ENCODE measurements at regions not wholly inside any gene's neighbourhood (a gene's known extent, or its start where the extent isn't known, plus 50 kb on each side); places are given as distances from the start of the nearest gene placed in this dataset.
"Not testable (repeated sequence)": the region's sequence is repeated elsewhere in the genome, so short reads cannot be mapped to it uniquely, and the experiment has no call there.

DNA sequence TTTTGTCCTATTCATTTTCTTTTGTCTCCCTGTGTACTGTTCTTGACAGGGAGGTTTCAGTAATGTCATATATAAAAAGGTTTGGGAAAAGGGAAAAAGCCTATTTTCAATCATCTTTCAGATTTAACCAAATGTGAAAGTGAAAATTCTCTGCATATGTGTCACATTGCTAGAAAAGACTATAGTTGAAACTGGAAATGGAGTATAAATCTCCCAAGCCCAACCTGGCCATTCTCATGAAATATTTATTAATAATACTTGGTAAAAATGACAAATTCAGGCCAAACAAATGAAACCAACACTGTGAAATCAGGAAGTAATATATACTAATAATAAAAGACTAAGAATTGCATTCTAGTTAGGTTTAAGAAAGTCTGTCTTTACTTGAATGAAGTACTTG is 1129.2 kb downstream of the SLC16A7 start:
- Histone ChIP-seq H3K27me3 (ENCODE audit: control insufficient read depth, insufficient read depth, low read length) (no peaks in the 10 kb centered on the region), H3K9me3 (ENCODE audit: control insufficient read depth, insufficient read depth, low read length) (no peaks in the 10 kb centered on the region), H3K27ac (ENCODE audit: low read depth, low read length) (no peak overlapping the region), H3K4me3 (ENCODE audit: low read depth, low read length) (no peak overlapping the region)
- DNase-seq (ENCODE audit: low read depth, low spot score), result no peak
- TF ChIP-seq, protein P1, sequence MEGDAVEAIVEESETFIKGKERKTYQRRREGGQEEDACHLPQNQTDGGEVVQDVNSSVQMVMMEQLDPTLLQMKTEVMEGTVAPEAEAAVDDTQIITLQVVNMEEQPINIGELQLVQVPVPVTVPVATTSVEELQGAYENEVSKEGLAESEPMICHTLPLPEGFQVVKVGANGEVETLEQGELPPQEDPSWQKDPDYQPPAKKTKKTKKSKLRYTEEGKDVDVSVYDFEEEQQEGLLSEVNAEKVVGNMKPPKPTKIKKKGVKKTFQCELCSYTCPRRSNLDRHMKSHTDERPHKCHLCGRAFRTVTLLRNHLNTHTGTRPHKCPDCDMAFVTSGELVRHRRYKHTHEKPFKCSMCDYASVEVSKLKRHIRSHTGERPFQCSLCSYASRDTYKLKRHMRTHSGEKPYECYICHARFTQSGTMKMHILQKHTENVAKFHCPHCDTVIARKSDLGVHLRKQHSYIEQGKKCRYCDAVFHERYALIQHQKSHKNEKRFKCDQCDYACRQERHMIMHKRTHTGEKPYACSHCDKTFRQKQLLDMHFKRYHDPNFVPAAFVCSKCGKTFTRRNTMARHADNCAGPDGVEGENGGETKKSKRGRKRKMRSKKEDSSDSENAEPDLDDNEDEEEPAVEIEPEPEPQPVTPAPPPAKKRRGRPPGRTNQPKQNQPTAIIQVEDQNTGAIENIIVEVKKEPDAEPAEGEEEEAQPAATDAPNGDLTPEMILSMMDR (IDR thresholded peaks at IDR 0.05; ENCODE audit: low read depth, low read length), result no peak
- ChIA-PET CTCF (no interaction called here), POLR2A (no interaction called here)

DNA sequence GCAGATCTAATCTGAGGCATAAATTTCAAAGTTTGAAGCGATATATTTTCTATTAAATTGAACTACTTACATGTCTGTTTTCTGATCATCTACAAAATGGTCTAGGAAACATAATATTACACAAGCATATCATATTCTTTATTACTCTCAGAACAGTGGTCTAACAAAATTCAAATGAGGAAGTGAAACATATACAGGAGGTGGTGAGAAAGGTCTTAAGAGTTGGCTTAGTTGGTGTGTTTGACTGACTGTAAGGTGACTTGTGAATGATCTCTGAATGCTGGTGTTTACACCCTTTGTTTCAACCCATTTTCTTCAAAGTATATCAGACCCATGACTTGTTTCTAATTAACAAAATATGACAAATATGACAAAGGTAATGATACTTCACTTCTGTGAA is 1156.8 kb downstream of the SLC16A7 start:
- DNase-seq (ENCODE audit: low read depth, low spot score), result no peak
- H3K9me3 ChIP-seq (ENCODE audit: control insufficient read depth, insufficient read depth, low read length), result no peaks in the 10 kb centered on the region
- H3K4me3 ChIP-seq (ENCODE audit: low read depth, low read length), result no peak overlapping the region
- no peak overlapping the region for H3K27ac ChIP-seq (ENCODE audit: low read depth, low read length)
- H3K27me3 ChIP-seq (ENCODE audit: control insufficient read depth, insufficient read depth, low read length), result no peaks in the 10 kb centered on the region
- CTCF ChIA-PET, result no interaction called here
- TF ChIP-seq, protein P1 (IDR thresholded peaks at IDR 0.05; ENCODE audit: low read depth, low read length), result no peak
- POLR2A ChIA-PET, result no interaction called here

DNA sequence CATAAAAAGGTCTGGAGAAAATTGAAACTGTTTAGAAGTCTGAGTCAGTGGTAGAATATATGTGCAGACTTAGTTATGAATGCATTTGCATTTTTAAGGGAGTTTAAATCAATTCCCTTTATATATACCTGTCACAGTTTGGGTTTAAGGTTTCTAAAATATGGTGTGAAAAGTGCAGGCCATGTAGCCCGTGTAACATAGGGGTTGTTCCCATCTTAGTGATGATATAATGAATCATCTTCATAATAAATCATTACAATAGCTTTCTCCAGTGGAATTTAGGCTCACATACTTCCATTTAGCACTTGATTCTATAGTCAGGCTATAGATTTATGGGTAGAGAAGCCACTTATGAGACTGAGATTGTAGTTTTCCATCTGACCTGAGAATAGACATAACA is 1162.4 kb downstream of the SLC16A7 start:
- TF ChIP-seq, protein P1 (IDR thresholded peaks at IDR 0.05; ENCODE audit: low read depth, low read length), result no peak
- Histone ChIP-seq H3K27me3 (ENCODE audit: control insufficient read depth, insufficient read depth, low read length) (no peaks in the 10 kb centered on the region), H3K9me3 (ENCODE audit: control insufficient read depth, insufficient read depth, low read length) (no peaks in the 10 kb centered on the region), H3K27ac (ENCODE audit: low read depth, low read length) (no peak overlapping the region), H3K4me3 (ENCODE audit: low read depth, low read length) (no peak overlapping the region)
- ChIA-PET POLR2A (no interaction called here), CTCF (no interaction called here)
- no peak for DNase-seq (ENCODE audit: low read depth, low spot score)

DNA sequence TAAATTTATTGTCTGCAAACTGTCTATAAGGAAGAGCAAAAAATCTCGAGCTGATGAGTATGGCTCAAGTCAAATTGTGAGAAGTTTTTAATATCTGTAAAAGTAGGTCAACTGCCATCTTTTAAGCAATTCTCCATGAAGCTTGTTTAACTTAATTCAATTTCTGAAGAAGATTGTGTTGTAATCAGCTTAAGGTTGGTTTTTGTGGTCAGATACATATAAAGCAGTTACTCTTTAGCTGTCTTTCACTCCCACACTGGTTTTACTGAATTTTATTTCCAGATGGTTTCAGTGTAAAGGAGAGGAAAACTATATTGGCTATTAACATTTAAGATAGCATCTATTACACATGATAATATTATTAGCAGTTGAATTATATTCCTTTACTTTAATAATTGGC is 1165.1 kb downstream of the SLC16A7 start:
- CTCF ChIA-PET, result no interaction called here
- DNase-seq (ENCODE audit: low read depth, low spot score), result no peak

DNA sequence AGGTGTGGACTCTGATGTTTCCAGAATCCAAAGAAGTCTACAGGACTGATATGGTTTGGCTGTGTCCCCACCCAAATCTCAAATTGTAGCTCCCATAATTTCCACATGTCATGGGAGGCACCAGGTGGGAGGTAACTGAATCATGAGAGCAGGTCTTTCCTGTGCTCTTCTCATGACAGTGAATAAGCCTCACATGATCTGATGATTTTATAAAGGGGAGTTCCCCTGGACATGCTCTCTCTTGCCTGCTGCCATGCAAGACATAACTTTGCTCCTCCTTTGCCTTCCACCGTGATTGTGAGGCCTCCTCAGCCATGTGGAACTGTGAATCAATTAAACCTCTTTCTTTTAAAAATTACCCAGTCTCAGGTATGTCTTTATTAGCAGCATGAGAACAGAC is 1205.3 kb downstream of the SLC16A7 start:
- POLR2A ChIA-PET; CTCF ChIA-PET; H3K27ac ChIP-seq (ENCODE audit: low read depth, low read length); H3K27me3 ChIP-seq (ENCODE audit: control insufficient read depth, insufficient read depth, low read length); DNase-seq (ENCODE audit: low read depth, low spot score); H3K9me3 ChIP-seq (ENCODE audit: control insufficient read depth, insufficient read depth, low read length); H3K4me3 ChIP-seq (ENCODE audit: low read depth, low read length): not testable (repeated sequence)

More for the DNA sequence above, 1165.1 kb downstream of the SLC16A7 start:
- POLR2A ChIA-PET, result no interaction called here
- Histone ChIP-seq H3K9me3 (ENCODE audit: control insufficient read depth, insufficient read depth, low read length) (no peaks in the 10 kb centered on the region), H3K27ac (ENCODE audit: low read depth, low read length) (no peak overlapping the region), H3K4me3 (ENCODE audit: low read depth, low read length) (no peak overlapping the region), H3K27me3 (ENCODE audit: control insufficient read depth, insufficient read depth, low read length) (no peaks in the 10 kb centered on the region)
- TF ChIP-seq, protein P1 (IDR thresholded peaks at IDR 0.05; ENCODE audit: low read depth, low read length), result no peak

DNA sequence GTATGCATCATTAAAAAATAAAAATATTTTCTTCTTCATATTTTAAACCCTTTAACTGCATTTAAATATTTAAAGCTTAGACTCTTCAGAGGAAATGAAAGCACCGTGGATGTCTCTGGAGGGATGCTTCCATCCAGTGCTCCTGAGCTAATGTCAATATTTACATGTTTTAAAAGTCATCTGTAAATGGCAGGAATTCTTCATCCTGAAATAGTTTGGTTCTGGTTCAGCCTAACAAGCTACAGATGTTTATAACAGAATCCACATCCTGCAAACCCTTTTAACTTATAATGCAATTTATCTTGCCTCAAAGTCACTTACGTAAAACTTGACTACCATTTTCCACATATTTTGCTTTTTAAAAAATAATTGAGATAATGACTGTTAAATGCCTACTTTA is 1207.3 kb downstream of the SLC16A7 start:
- H3K9me3 ChIP-seq (ENCODE audit: control insufficient read depth, insufficient read depth, low read length), result no peaks in the 10 kb centered on the region
- no peaks in the 10 kb centered on the region for H3K27me3 ChIP-seq (ENCODE audit: control insufficient read depth, insufficient read depth, low read length)
- ChIA-PET CTCF (interaction anchor here (0.6 kb wide), 1 partner anchor 101 kb away, joined by 3 read pairs; no protein-coding TSS in a partner anchor), POLR2A (no interaction called here)
- no peak overlapping the region for H3K4me3 ChIP-seq (ENCODE audit: low read depth, low read length)
- TF ChIP-seq, protein P1 (IDR thresholded peaks at IDR 0.05; ENCODE audit: low read depth, low read length), result no peak
- peak; percentile 0 for DNase-seq (ENCODE audit: low read depth, low spot score)
- H3K27ac ChIP-seq (ENCODE audit: low read depth, low read length), result no peak overlapping the region
